ENCODE measurements at regions not wholly inside any gene's neighbourhood (a gene's known extent, or its start where the extent isn't known, plus 50 kb on each side); places are given as distances from the start of the nearest gene placed in this dataset.
"Not testable (repeated sequence)": the region's sequence is repeated elsewhere in the genome, so short reads cannot be mapped to it uniquely, and the experiment has no call there.

DNA sequence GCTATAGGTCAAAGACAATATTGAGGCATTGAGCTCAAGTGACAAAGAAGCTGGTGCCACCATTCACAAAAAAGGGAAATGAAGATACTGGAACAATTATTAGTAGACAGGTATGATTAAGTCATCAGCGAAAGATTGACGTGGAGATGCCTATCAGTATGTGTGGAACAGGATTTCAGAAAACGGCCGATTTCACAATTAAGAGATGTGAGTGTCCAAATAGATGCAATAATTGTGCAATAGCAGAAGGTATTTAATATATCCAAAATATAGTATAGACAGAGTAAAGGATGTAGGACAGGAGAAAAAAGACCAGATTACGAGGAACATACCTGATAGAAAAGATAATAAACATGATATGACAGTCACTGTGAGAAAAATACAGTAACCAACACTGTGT is 433.1 kb downstream of the C12orf50 start:
- intact Hi-C loops (cut with micrococcal nuclease): no loop called here
- Mint-ChIP-seq H3K36me3 (ENCODE audit: low read depth) (no peaks in the 10 kb centered on the region), H3K4me3 (no peak overlapping the region), H3K27me3 (no peaks in the 10 kb centered on the region), H3K4me1 (no peaks in the 10 kb centered on the region), H3K27ac (no peak overlapping the region), H3K9me3 (no peaks in the 10 kb centered on the region)
- DNase-seq: no peak
- TF ChIP-seq, protein P1, sequence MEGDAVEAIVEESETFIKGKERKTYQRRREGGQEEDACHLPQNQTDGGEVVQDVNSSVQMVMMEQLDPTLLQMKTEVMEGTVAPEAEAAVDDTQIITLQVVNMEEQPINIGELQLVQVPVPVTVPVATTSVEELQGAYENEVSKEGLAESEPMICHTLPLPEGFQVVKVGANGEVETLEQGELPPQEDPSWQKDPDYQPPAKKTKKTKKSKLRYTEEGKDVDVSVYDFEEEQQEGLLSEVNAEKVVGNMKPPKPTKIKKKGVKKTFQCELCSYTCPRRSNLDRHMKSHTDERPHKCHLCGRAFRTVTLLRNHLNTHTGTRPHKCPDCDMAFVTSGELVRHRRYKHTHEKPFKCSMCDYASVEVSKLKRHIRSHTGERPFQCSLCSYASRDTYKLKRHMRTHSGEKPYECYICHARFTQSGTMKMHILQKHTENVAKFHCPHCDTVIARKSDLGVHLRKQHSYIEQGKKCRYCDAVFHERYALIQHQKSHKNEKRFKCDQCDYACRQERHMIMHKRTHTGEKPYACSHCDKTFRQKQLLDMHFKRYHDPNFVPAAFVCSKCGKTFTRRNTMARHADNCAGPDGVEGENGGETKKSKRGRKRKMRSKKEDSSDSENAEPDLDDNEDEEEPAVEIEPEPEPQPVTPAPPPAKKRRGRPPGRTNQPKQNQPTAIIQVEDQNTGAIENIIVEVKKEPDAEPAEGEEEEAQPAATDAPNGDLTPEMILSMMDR (IDR thresholded peaks at IDR 0.05): no peak
- ChIA-PET POLR2A (no interaction called here), CTCF (no interaction called here)
- no peak for ATAC-seq (ENCODE audit: low read depth)

DNA sequence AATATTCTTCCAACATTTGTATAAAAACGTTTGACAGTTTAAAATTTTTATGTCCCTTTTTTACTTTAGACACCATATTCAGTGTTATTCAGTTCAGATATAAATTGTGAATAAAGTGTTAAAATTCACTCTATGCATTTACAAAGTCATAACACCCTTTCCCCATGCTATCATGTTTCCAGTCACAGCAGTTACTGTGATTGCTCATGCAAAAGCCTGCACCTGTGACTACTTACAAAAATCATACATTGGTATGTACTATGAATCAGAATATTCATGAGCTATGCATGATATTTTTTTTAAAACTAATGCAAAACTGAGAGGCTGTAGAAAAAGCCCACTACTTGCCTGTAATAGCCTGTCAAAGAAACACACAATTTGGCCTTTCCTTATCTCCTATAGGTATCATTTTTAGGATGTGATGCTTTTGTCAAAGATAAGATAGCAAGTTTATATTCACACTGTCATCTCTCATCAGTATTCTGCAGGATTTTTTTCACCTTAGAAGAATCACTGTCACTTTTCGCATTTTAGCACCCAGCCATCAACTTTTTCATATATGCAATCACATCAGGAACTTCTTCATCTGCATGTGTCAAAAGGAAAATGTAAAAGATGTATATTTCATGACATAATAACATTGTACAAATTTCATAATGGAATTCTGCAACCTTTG is 443.2 kb downstream of the C12orf50 start:
- ChIA-PET POLR2A (no interaction called here), CTCF (no interaction called here)
- no peak for ATAC-seq (ENCODE audit: low read depth)
- H3K9me3 Mint-ChIP-seq: peaks cover 3% of the 10 kb centered on the region
- TF ChIP-seq, protein P1 (IDR thresholded peaks at IDR 0.05): no peak
- no peaks in the 10 kb centered on the region for H3K27me3 Mint-ChIP-seq
- intact Hi-C loops (cut with micrococcal nuclease): no loop called here
- DNase-seq: no peak
- no peaks in the 10 kb centered on the region for H3K4me1 Mint-ChIP-seq
- no peak overlapping the region for H3K27ac Mint-ChIP-seq
- no peak overlapping the region for H3K4me3 Mint-ChIP-seq
- H3K36me3 Mint-ChIP-seq (ENCODE audit: low read depth): no peaks in the 10 kb centered on the region

DNA sequence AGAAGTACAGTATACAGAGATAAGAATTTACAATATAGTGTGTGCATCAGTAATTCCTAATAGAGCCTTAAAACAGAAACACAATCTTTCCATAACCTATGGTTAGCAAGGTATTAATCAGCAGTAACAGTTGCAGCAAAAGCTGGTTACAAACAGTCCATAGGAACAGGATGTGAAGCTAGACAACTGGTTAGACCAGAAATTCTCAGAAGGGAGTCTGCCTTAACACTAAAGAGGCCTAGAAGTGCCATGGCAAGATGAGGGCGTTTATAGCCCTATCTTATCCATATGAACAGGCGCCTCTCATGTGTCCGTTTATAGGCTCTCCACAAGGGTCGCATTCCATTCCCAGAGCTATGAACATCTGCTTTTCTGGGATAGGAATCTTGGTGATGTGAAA is 450.1 kb downstream of the C12orf50 start:
- H3K9me3 Mint-ChIP-seq; H3K27ac Mint-ChIP-seq; H3K36me3 Mint-ChIP-seq (ENCODE audit: low read depth); intact Hi-C loops (cut with micrococcal nuclease); H3K4me3 Mint-ChIP-seq; H3K4me1 Mint-ChIP-seq; H3K27me3 Mint-ChIP-seq; DNase-seq; ATAC-seq (ENCODE audit: low read depth); CTCF ChIA-PET; POLR2A ChIA-PET: not testable (repeated sequence)

DNA sequence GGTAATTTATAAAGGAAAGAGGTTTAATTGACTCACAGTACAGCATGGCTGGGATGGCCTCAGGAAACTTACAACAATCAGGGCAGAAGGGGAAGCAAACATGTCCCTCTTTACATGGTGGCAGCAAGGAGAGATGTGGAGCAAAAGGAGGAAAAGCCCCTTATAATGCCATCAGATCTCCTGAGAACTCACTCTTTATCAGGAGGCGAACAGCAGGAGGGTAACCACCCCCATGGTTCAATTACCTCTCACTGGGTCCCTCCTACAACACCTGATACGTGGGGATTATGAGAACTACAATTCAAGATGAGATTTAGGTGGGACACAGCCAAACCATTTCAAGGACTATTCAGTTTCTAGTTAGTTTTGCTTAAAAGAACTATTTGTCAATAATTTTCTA is 453.3 kb downstream of the C12orf50 start:
- POLR2A ChIA-PET: no interaction called here
- no peaks in the 10 kb centered on the region for H3K4me1 Mint-ChIP-seq
- TF ChIP-seq, protein P1 (IDR thresholded peaks at IDR 0.05): no peak
- no peak overlapping the region for H3K4me3 Mint-ChIP-seq
- H3K9me3 Mint-ChIP-seq: peaks cover 6% of the 10 kb centered on the region
- no peaks in the 10 kb centered on the region for H3K27me3 Mint-ChIP-seq
- H3K36me3 Mint-ChIP-seq (ENCODE audit: low read depth): no peaks in the 10 kb centered on the region
- DNase-seq: no peak
- ATAC-seq (ENCODE audit: low read depth): no peak
- intact Hi-C loops (cut with micrococcal nuclease): no loop called here
- no peak overlapping the region for H3K27ac Mint-ChIP-seq
- CTCF ChIA-PET: no interaction called here

DNA sequence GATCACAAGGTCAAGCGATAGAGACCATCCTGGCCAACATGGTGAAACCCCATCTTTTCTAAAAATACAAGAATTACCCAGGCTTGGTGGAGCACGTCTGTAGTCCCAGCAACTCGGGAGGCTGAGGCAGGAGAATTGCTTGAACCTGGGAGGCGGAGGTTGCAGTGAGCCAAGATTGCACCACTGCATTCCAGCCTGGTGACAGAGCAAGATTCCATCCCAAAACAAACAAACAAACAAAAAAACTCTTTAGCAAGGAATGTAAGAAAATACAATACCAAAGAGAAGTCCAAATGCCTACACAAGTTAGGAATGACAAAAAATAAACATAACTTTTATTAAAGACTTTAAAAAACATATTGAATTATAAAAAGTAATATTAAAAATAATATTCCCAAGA is 462.3 kb downstream of the C12orf50 start:
- H3K27ac Mint-ChIP-seq; CTCF ChIA-PET; H3K9me3 Mint-ChIP-seq; DNase-seq; H3K4me1 Mint-ChIP-seq; H3K4me3 Mint-ChIP-seq; H3K27me3 Mint-ChIP-seq; H3K36me3 Mint-ChIP-seq (ENCODE audit: low read depth); POLR2A ChIA-PET; ATAC-seq (ENCODE audit: low read depth); intact Hi-C loops (cut with micrococcal nuclease): not testable (repeated sequence)

DNA sequence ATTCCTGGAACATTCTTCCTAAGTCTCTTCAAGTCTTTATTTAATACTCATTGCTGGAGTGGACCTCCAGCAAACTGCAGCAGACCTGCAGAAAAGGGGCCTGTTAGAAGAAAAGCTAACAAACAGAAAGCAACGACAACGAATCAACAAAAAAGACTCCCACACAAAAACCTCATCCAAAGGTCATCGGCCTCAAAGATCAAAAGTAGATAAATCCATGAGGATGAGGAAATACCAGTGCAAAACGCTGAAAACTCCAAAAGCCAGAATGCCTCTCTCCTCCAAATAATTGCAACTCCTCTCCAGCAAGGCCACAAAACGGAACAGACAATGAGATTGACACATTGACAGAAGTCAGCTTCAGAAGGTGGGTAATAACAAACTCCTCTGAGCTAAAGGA is 472.2 kb downstream of the C12orf50 start:
- Mint-ChIP-seq H3K4me1 (no peaks in the 10 kb centered on the region), H3K27ac (no peak overlapping the region), H3K4me3 (no peak overlapping the region), H3K27me3 (no peaks in the 10 kb centered on the region), H3K9me3 (peaks cover 3% of the 10 kb centered on the region), H3K36me3 (ENCODE audit: low read depth) (no peaks in the 10 kb centered on the region)
- no peak for DNase-seq
- TF ChIP-seq, protein P1 (IDR thresholded peaks at IDR 0.05): no peak
- POLR2A ChIA-PET: no interaction called here
- intact Hi-C loops (cut with micrococcal nuclease): no loop called here
- CTCF ChIA-PET: no interaction called here
- no peak for ATAC-seq (ENCODE audit: low read depth)

DNA sequence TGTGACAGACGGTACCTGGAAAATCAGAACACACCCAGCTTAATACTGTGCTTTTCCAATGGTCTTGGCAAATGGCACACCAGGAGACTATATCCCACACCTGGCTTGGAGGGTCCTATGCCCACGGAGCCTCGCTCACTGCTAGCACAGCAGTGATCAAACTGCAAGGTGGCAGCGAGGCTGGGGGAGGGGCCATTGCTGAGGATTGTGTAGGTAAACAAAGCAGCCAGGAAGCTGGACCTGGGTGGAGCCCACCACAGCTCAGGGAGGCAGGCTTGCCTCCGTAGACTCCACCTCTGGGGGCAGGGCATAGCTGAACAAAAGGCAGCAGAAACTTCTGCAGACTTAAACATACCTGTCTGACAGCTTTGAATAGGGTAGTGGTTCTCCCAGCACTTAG is 498.0 kb downstream of the C12orf50 start:
- H3K36me3 Mint-ChIP-seq (ENCODE audit: low read depth); H3K4me3 Mint-ChIP-seq; intact Hi-C loops (cut with micrococcal nuclease); POLR2A ChIA-PET; H3K9me3 Mint-ChIP-seq; CTCF ChIA-PET; H3K27ac Mint-ChIP-seq; H3K27me3 Mint-ChIP-seq; ATAC-seq (ENCODE audit: low read depth); DNase-seq; H3K4me1 Mint-ChIP-seq: not testable (repeated sequence)
